Adrenal gland (tissue), 5 donors: ENCODE measurements at regions not wholly inside any gene's neighbourhood (a gene's known extent, or its start where the extent isn't known, plus 50 kb on each side); places are given as distances from the start of the nearest gene placed in this dataset.

Experiments
- CTCF ChIP-seq, 6 experiments: fragments of 450-650 bp in 4 of 6; fragments of 200-600 bp in 2 of 6; sonication (generic) in 1 of 6; IDR thresholded peaks; 1 replicate in 5 of 6; 2 replicates in 1 of 6; pipeline versions ENCODE4 v1.5.1 to v1.8.0; 2016 to 2021; ENCODE audit warnings: antibody characterized with exemption in 6 of 6, mild to moderate bottlenecking in 2 of 6, moderate library complexity in 1 of 6
- POLR2A ChIP-seq, 2 donors: fragments of 450-650 bp; IDR thresholded peaks; one replicate each; pipeline ENCODE4 v1.6.1; 2017; ENCODE audit warnings: antibody characterized with exemption in 2 of 2, mild to moderate bottlenecking in 2 of 2, moderate library complexity in 1 of 2
- donor health status: DM: no; HTN: no; CAD: no.

- TF ChIP-seq CTCF (IDR thresholded peaks at IDR 0.05) (no peak), POLR2A (IDR thresholded peaks at IDR 0.05) (no peak)
These were observed 425.3 kb upstream of the MKI67 start for GRCh38 chr10:128551475-128551874.
